GM18517 (cell line): ENCODE measurements at regions not wholly inside any gene's neighbourhood (a gene's known extent, or its start where the extent isn't known, plus 50 kb on each side); places are given as distances from the start of the nearest gene placed in this dataset.

ENCODE experiments used
- ATAC-seq: cut with Tn5 transposase; IDR thresholded peaks from one replicate; pipeline ENCODE4 v1.9.1; 2021; ENCODE audit warnings: mild to moderate bottlenecking, moderate library complexity; ENCODE audit not compliant: unreplicated experiment

DNA sequence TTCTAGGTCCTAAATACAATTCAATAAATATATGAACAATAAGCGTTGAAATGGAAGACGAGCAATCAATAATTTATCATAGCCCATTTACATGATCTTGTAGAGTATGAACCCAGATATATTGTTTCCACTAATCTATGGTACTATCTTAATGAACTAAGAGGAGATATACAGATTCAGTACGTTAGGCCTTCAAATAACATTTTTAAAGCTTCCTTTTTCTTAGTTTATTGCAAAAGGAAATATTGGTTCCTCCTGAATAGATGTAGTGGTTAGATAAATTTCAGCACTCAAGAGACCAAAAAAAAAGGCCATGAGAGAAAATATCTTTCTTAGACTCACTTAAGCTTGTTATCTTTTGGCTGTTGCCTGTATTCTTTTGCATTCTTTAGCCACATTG lies 147.5 kb upstream of the PITX2 start:
- ATAC-seq = no peak

DNA sequence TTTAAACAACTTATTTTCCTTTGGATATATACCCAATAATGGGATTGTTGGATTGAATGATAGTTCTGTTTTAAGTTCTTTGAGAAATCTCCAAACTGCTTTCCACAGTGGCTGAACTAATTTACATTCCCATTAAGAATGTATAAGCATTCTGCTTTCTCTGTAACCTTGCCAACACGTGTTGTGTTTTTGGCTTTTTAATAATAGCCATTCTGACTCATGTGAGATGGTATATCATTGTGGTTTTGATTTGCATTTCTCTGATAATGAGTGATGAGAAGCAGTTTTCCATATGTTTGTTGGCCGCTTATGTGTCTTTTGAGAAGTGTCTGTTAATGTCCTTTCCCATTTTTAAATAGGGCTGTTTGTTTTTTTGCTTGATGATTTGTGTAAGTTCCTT lies 155.6 kb upstream of the PITX2 start:
- no peak for ATAC-seq

DNA sequence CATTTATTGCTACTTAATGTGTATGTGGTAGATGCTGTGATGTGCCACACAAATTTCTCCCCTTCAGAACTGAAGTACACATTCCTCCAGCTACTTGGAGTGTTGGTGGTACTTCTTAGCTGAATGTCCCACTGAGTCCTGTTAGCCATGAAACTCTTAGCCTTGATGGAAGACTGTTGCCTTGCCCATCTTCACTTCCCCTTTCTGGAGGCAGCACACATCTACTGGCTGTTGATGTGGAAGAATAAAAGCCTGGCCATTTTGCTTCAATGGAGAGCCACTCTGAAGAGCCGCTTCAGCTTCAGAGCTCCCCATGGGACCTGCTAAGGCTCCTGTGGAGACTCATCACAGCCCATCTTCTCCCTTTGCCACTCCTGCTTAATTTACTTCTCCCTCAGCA lies 157.7 kb upstream of the PITX2 start:
- ATAC-seq = no peak

DNA sequence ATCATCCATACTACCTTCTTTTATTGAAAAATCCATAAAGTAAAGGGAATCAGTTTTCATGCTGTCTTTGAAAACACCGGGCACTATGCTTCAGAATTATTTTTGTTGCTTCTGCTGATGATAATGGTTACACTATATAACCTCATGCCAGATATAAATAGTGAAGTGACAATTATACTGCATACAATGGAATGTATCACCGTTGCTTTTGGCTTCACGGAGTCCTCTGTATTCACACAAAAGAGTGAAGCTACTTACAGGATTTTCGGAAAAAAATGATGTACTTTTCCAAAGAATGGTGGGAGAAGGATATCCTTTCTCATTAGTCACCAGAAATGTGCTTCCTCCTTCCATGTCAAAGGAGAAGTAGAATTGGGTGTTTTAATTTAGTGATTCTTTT lies 159.1 kb upstream of the PITX2 start:
- no peak for ATAC-seq

DNA sequence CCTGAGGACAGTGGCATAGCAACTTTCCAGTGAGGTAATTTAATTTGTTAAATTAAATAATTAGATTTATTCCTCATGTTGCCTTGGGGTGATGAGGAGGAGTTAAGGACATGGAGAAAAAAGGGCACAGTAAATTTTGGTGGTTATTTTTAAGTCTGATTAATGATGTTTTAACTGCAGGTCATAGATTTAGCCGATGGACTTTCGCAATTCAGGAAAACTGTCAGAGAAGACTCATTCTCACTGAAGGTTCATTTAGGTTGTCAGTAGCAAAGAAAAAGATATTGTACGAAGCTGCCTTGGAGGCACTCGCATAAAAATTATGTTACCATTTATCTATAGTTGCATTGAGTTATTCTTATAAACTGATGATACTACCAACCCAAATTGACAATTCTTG lies 164.2 kb upstream of the PITX2 start:
- no peak for ATAC-seq

DNA sequence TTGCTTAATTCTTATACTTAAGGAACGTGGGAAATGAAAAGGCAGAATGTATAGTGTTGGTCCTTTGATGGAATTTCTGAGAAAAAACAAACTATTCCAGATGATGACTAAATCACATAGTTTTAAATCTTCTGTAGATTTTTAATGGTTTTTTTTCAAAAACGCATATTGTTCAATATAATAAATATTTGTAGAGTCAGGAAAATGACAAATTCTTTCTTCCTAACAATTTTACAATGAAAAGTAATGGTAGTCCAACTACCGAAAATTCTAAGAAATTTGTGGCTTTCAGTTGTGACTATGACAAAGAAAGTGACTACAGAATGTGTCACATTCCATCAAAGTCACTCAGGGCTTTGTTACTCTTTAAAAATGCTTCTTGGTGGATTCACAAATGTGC lies 164.8 kb upstream of the PITX2 start:
- ATAC-seq = no peak

DNA sequence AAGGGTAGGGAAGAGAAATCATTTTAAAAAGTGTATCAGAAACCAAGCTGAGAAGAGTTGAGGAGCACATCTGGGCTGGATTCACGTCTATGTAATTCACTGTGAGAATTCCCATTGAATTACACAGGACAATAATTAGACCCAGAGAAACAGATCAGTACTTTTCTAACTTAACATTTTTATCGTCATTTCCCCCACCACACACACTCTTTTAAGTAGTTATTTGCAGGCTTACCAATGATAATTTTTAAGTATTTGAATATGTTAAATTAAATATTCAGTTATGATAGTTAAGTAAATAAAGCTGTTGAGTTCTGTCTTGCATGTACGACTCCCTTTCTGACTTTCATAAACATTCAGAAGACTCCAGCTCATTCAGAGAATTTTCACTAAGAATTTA lies 165.4 kb upstream of the PITX2 start:
- ATAC-seq = no peak

DNA sequence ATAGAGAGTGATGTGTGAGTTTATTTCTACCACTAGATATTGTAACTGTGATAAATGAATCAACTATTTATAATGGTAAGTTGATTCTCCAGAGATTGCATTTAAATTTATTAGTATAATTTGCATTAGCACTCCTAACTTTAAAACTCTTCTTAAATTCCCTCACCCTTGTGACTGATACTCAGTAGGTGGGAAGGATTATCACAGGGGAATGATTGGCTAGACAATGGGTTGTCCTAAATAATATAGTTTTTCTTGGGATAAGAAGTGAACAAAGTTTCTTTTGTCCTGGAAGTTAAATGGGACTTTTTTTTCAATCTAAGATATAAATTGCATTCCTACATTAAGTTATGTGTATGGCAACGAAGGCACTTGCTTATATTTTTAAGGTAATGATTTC lies 169.2 kb upstream of the PITX2 start:
- no peak for ATAC-seq

DNA sequence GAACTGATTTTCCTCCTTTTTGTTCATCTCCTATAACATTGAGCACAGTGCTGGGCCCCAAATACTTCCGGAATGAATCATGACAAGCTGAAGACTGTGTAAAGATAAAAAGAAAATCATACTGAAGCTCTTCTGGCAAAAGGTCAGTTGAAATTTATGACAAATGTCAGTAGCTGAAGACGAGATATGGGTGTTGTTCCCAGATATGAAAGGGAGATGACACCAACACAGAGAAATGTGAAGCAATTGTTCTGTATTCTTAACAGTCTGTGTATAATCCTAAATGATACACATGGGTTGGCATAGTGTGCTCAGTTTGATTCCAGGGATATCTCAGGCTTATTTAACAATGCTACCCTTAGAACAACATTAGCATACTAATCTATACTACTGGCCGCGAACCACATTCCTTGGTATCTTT lies 170.5 kb upstream of the PITX2 start:
- ATAC-seq = no peak

DNA sequence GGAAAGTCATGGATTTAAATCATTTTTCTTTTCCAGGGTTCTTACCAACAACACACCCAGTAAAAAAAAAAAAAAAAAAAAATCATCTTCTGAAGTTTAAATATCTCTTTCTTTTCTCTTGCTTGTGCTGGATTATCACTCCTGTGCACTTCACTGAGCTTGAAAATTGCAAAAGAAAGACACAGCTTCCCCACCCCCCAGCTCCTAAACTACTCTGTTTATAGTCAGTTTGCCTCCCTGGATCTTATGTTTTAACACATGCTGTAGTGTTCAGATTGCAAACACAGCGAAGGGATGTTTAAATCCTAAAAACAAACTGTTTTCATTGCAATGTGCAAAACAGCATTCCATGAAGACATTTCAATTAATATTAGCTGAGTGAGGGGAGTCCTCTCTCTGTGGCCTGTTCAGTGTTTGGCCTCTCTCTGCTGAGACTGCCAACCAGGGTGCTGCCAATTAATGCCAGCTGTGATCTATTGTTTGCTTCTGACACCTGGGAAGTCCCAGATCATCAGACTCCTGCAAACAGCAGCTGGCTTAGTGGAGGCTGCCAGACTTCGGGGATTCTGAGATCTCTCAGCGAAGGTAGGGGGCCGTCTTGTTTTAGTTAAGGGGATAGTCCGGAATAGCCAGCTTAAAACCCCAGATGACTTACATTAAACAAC lies 171.1 kb upstream of the PITX2 start:
- ATAC-seq = no peak

DNA sequence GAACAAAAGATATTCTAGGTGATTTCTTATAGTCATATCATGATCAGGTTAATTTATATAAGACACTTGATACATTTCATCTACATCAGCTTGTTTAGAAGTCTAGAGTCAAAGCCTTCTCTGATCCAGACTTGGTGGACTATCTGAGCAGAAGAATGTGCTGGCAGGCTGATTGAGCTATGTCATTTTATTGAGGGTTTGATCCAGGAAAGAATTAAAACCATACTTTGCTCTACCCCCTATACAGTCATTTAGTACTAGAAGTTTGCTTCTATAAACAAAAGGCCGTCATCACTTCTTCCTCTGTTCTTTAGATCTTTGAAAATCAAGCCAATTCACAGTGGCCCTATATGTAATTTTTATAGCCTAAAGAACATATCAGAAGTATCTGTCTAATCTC lies 173.1 kb upstream of the PITX2 start:
- no peak for ATAC-seq

DNA sequence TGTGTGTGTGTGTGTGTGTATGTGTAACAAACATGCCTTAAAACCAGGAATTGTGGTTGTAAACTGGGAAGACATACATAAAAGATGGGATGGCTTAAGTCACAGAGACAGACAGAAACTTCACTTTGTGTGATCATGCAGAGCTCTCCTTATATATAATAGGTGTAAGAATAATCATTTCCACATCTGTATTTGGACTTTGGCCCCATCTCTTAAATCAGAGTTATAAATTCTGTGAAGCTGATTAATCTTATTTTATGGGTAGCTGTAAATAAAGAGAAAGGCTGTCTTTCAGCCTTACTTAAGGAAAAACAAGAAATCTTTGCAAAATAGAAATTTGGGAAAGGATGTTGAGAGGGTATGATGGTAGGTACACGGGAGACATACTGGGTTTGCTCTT lies 174.6 kb upstream of the PITX2 start:
- ATAC-seq = no peak

DNA sequence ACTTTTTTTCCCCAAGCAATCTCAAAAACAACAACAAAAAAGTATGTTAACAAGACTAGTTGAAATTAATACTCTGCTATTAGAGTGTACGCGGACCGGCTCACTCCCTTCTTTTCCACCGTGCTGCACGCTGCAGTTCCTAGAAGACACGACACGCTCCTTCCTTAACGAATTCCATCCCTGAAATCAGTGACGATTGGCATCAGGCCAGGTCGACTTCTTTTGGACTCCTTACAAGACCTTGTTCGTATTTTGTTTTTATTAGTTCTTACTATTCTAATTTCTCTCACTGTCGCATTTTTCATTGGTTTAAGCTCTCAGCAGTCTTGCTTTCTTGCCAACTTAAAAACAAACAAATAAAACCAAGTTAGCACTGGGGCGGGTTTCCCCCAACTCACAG lies 175.8 kb upstream of the PITX2 start:
- no peak for ATAC-seq

DNA sequence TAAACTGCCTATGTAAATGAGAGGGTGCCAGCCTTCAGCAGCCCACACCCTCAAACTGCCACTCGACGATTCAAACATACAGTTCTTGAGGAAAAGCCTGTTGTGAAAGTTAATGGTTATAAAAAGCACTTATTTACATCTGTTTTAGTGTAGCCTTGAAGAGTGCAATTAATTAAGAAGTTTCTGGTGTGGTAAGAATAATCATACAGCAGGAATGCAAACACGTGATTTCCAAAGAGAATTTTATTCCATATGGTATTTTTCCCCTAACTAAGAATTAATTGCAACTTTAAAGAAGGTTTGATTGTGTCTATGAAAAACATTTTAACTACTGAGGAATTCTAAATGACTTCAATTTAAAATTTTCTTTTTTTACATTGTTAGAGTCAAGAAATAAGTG lies 176.3 kb upstream of the PITX2 start:
- no peak for ATAC-seq

DNA sequence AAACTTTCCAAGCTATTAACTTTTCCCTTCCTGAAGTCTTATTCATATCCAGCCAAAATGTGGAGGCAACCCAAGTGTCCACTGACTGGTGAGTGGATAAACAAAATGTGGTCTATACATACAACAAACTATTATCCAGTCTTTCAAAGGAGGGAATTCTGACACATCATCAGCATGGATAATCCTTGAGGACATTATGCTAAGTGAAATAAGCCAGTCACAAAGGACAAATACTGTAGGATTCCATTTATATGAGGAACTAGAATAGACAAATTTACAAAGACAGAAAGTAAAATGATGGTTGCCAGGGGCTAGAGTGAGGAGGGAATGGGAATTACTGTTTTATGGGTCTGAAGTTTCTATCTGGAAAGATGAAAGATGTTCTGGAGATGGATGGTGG lies 178.7 kb upstream of the PITX2 start:
- no peak for ATAC-seq

DNA sequence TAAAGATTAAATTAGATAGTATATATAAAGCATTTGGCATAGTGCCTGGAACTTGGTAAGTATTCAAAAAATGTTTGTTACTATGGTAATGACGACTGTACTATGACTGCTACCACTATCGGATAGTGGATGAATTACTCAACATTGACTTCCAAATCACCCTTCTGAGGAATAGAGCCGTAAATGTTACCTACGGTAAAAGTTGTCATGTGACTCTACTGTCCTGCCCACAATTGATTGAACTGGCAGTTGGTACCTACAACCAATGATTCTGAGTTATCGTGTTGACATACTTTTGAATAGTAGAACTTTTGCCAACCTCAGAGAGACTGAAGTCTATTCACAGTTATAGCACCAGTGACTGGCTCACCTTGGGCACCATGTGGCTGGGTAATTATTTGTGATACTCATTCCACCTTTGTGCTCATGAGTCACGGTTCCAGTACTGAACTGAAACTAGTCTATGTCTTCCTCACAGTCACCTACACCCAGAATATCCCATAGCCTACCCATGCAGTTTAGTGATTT lies 185.5 kb upstream of the PITX2 start:
- ATAC-seq = peak; percentile 75

DNA sequence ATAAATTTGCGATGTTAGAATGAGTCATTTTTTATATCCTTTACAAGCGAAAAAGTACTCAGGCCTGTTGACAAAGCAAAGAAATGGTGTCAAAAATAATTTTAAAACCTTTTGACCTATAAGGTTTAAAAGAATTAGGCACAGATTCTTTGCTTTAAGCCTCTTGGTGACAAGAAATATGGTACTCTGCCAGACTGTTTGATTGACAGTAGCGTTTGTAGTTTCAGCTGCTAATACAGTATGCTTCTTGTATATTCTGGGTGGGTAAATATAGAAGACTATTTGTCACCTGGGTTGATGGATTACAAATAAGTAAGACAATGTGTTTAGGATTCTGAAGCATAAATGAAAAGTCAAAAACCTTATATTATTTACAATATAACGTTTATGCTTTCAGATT lies 193.1 kb upstream of the PITX2 start:
- ATAC-seq = no peak

DNA sequence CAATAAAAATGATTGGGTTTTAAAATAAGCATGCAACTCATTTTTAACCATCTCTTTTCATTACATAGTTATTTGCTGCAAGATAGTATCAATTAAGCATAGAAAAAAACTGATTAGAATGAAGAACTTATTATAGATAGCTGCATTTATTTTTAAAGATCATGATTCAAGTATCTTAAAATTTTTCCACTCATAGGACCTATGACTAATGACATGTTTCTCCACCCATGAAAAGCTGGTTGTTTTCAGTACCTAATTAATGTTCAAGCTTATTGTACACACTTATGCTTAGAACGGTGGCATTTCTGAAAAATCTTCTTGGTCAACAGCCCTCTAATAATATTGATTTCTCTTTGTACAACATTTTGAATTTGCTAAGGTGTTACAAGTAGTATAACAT lies 193.5 kb upstream of the PITX2 start:
- no peak for ATAC-seq

DNA sequence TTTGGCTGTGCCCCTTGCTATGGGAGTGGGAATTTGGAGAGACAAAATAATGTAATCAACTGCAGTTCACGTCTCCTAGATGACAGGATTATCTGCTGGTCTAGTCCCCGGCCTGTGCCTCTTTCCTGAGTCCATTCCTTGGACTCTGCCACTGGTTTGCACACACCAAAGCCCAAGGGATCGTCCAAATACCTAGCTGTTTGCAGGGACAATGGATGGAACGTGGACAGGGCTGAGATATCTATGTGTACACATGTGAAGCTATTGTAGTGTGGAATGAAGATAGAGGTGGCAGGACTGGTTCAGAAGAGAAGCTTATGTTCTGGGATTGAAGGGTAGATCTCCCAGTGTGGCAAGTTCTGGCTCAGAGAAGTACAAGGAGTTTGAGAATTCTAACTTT lies 198.3 kb upstream of the PITX2 start:
- ATAC-seq = no peak

DNA sequence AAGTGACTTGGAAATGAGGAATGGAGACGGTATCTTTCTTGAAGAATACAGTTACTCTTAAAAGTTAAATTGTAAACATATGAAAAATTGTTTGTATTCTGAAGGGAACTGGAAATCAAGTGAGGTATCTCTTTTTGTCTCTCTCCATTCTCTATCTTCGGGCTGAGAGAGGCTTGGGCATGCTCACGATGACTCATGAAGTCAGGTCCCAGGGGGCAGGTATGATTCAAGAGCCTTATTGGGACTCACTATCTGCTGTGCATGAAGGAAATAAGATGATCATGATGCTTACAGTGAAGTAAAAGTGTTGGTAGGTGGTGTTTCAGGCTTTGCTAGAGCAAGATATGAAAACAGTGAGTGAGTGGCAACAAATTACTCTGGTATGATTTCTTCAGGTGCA lies 200.4 kb upstream of the PITX2 start:
- ATAC-seq = no peak

DNA sequence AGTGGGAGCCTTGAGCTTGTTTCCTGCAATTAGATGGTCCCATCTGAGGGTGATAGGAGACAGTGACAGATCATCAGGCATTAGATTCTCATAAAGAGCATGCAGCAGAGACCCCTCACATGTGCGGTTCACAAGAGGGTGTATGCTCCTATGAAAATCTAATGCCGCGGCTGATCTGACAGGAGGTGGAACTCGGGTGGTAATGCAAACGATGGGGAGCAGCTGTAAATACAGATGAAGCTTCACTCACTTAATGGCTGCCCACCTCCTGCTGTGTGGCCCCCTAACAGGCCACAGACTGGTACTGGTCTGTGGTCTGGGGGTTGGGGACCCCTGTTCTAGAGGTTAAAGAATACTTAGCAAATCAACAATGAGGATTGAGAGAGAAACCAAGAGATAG lies 201.5 kb upstream of the PITX2 start:
- no peak for ATAC-seq

DNA sequence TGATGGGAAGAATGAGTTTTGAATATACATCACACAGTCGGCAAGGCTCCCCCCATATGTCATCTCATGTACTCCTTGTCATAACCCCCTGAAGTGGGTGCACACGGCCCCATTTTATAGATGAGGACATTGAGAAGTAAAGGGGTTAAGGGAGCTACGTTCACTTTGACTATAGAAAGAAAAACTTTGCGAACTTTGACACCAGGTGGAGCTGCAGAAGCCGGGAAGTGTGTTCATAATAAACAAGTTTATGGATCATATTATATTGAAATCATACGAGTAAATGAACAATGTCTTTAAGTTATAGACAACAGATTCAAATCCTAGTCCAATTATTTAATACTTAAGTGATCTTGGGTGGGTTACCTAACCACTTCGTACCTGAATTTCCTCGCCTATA lies 203.8 kb upstream of the PITX2 start:
- ATAC-seq = no peak

DNA sequence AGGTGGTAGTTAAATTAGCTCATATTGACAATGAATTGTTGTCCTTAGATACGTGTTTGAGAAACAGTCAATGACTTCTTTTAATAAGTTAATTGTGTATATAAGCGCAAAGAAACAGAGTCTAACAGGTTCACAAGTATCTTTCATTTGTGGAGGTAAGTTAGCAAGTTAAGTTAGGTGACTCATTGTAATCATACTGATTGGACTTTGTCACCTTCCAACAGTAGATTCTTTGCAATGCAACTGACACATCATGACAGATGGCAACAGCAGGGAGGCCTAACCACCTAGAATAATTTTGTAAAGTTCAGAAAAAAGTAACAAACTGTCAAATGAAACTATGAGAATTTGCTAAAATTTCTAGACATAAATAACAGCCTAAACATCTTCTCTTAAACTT lies 207.6 kb upstream of the PITX2 start:
- ATAC-seq = no peak
